Activated CD8-positive, alpha-beta memory T cell treated with anti-CD3 and anti-CD28 coated beads, Interleukin-2, amount 50 U/mL, for 1 hour (primary cell): ENCODE measurements at regions not wholly inside any gene's neighbourhood (a gene's known extent, or its start where the extent isn't known, plus 50 kb on each side); places are given as distances from the start of the nearest gene placed in this dataset.

Experiments used
- DNase-seq: peaks from one replicate; pipeline ENCODE4 v3.0.0-alpha.2; 2020; ENCODE audit errors: extremely low read depth

DNA sequence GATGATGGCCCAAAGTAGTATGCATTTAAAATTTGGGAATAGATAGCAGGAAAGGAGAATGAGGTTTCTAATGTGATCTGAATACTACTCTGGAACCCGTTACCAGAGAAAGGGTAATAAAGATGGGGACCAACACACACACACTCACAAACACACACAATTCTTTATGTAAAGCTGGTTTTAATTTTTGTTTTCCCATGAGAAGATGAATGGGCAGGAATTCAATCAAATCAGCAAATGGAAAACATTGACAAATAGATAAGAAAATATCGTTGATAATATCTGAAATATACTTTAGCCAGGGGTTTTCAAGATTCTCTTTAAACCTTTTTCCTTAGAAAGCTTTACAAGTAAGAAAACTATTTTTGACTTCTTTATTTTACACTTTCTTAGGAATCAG, 303.0 kb downstream of the PRL start:
- no peak for DNase-seq

- DNase-seq, result no peak
Measured at GRCh38 chr6:21994821-21995220, 302.0 kb downstream of the PRL start.

- DNase-seq, result no peak
Measured at GRCh38 chr6:21995318-21995717, 301.5 kb downstream of the PRL start.

- no peak for DNase-seq
Measured at GRCh38 chr6:21996425-21997118, 300.3 kb downstream of the PRL start.

- DNase-seq, result no peak
Measured at GRCh38 chr6:21997119-21998037, 299.5 kb downstream of the PRL start.

DNA sequence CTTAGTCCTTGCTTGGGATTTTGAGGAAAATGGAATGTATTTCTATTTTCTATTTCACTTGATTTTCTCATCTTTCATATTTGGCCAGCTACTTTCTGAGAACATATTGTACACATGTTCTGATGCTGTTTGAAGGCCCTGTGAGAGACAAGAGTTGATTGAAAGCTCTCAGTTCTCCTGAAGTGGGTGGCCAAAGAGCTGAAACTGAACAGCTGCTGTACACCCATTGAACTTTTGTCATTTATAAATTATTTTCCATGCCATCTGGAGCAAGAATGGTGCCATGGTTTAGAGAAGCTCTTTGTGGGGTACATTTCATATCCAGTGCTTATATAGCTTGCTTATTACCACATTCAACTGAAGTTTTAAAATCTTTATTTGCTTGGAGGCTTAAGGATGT, 298.3 kb downstream of the PRL start:
- DNase-seq, result no peak

- DNase-seq, result no peak
Measured at GRCh38 chr6:21999012-21999528, 297.8 kb downstream of the PRL start.

- DNase-seq, result no peak
Measured at GRCh38 chr6:21999741-22000140, 297.1 kb downstream of the PRL start.

DNA sequence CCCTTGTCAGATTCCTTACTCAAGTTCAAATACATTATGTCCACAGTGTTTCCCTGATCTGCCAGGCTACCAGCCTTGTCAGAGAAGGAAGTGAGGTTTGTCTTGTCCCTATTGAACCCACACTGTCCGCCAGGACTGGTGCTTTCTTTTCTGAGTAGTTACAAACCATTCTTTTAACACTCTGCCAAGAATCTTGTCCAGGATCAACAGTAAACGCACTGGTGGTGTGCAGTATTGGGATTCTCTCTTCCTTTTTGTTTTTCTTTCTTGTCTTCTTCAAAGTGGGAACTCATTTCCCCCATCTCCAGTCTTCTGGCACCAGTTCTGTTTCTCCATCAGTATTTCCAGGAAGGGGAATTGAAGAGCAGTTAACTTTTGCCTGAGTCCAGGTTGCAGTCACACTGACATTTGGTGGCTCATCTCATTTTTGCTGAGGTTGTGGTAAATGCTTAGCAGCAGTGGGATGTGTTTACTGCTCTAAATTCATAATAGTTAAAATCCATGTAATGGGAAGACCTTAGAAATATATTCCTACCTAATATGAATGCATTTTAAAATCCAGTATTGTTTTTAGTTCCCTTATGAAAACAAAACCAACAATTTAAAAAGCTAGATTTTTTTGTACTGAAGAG, 295.3 kb downstream of the PRL start:
- DNase-seq, result no peak

GRCh38 chr6:22003287-22003686, 293.5 kb downstream of the PRL start:
- DNase-seq, result no peak

GRCh38 chr6:22006795-22007194, 290.0 kb downstream of the PRL start:
- no peak for DNase-seq

GRCh38 chr6:22007469-22007868, 289.4 kb downstream of the PRL start:
- no peak for DNase-seq

- DNase-seq, result no peak
Measured at GRCh38 chr6:22008248-22008836, 288.5 kb downstream of the PRL start.

GRCh38 chr6:22010102-22010501, 286.7 kb downstream of the PRL start:
- DNase-seq, result no peak

GRCh38 chr6:22015216-22015615, 281.6 kb downstream of the PRL start:
- DNase-seq, result no peak

DNA sequence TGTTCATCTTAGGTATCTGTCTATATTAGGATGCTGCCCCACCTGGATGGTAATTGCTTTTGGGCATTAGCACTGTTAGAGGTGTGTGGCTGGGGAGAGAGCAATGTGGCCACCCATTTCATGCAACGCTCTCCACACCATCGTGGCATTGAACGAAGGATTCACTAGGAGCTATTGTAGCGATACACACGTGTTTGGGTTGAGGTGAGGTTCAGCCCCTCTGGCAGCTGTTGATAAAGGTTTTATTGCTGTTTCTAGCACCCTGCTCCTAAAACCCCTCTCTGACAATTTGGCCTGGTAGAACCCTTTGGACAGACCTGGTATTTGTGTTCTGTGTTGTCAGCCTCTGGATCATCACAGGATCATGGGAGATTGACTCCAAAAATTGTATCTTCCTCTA, 280.9 kb downstream of the PRL start:
- DNase-seq, result no peak

- DNase-seq, result no peak
Measured at GRCh38 chr6:22017272-22017671, 279.6 kb downstream of the PRL start.

DNA sequence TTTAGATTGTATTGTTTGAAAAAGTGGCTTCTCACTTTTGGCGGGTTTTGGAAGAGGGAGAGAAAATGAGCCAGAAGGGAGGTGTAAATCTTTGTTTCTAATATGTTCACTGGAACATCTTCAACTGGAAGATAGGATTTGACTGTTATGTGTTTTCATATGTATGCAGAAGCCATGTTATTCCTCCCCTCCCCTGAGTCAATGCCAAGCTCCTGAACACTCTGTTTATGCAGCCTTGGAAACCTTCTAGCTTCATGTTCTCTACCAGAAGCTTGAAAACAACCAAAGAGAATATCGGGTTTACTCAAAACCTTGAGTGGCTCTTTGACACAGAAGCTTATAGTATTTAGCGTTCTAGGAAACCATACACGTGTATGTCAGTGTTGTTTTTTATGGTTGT, 279.1 kb downstream of the PRL start:
- no peak for DNase-seq

DNA sequence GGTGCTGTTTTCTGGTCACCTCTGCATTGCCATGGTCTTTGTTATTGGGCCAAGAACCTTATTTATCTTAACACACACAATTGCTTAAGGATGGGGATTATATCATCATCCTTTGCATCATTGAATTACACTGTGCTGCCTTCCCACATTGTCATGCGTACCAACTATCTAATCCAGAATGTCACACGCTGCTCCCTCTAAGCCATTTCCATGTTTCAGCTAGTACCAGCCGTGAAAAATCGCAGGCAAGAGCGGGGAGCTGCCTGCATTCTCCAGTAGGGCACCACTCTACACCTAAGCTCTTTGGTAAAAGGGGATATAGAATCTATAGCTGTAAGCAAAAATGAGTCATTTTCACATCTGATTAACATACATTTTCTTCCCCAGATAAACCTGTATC, 277.0 kb downstream of the PRL start:
- no peak for DNase-seq

GRCh38 chr6:22020299-22021003, 276.4 kb downstream of the PRL start:
- no peak for DNase-seq

GRCh38 chr6:22021966-22022365, 274.9 kb downstream of the PRL start:
- DNase-seq, result no peak
